ENCODE measurements at regions not wholly inside any gene's neighbourhood (a gene's known extent, or its start where the extent isn't known, plus 50 kb on each side); places are given as distances from the start of the nearest gene placed in this dataset.

- Histone ChIP-seq H3K4me3 (no peak overlapping the region), H3K27ac (no peak overlapping the region)
- no peak for DNase-seq (ENCODE audit: low spot score)
- TF ChIP-seq CTCF (IDR thresholded peaks at IDR 0.05): no peak
Measured at GRCh38 chr2:235352541-235352940, 141.3 kb upstream of the AGAP1 start.

- no peak for DNase-seq (ENCODE audit: low spot score)
- no peak for TF ChIP-seq CTCF (IDR thresholded peaks at IDR 0.05)
- H3K4me3 ChIP-seq: no peak overlapping the region
- no peak overlapping the region for H3K27ac ChIP-seq
Measured at GRCh38 chr2:235357881-235358280, 136.0 kb upstream of the AGAP1 start.

- no peak for TF ChIP-seq CTCF (IDR thresholded peaks at IDR 0.05)
- Histone ChIP-seq H3K27ac (no peak overlapping the region), H3K4me3 (no peak overlapping the region)
- DNase-seq (ENCODE audit: low spot score): no peak
Measured at GRCh38 chr2:235358981-235359471, 134.8 kb upstream of the AGAP1 start.

GRCh38 chr2:235360446-235360845, 133.4 kb upstream of the AGAP1 start:
- no peak for DNase-seq (ENCODE audit: low spot score)
- TF ChIP-seq CTCF (IDR thresholded peaks at IDR 0.05): no peak
- H3K4me3 ChIP-seq: no peak overlapping the region

GRCh38 chr2:235365743-235366142, 128.1 kb upstream of the AGAP1 start:
- no peak overlapping the region for H3K4me3 ChIP-seq
- no peak for TF ChIP-seq CTCF (IDR thresholded peaks at IDR 0.05)
- H3K27ac ChIP-seq: no peak overlapping the region
- DNase-seq (ENCODE audit: low spot score): no peak

More at GRCh38 chr2:235360446-235360845, 133.4 kb upstream of the AGAP1 start:
- H3K27ac ChIP-seq: no peak overlapping the region

GRCh38 chr2:235366390-235366789, 127.5 kb upstream of the AGAP1 start:
- no peak overlapping the region for H3K27ac ChIP-seq
- no peak overlapping the region for H3K4me3 ChIP-seq
- TF ChIP-seq CTCF (IDR thresholded peaks at IDR 0.05): no peak
- DNase-seq (ENCODE audit: low spot score): no peak

GRCh38 chr2:235366807-235367206, 127.0 kb upstream of the AGAP1 start:
- Histone ChIP-seq H3K4me3 (no peak overlapping the region), H3K27ac (no peak overlapping the region)
- no peak for TF ChIP-seq CTCF (IDR thresholded peaks at IDR 0.05)
- DNase-seq (ENCODE audit: low spot score): no peak

All from coronary artery (tissue), 2 donors.